Activated CD4-positive, alpha-beta T cell treated with anti-CD3 and anti-CD28 coated beads, Interleukin-2, amount 10 ng/mL, durations not matched to agents 7 days and 5 days (primary cell): ENCODE measurements at regions not wholly inside any gene's neighbourhood (a gene's known extent, or its start where the extent isn't known, plus 50 kb on each side); places are given as distances from the start of the nearest gene placed in this dataset.

Experiments
- CTCF ChIA-PET: fragments of 350-600 bp; sonication (Branson Sonifier 250); formaldehyde crosslinking; loops from one replicate; lab custom pipeline; 2021; ENCODE audit warnings: antibody characterized with exemption; lab: Charles Lee
- POLR2A ChIA-PET: fragments of 350-600 bp; sonication (Branson Sonifier 250); formaldehyde crosslinking; loops from one replicate; lab custom pipeline; 2021; ENCODE audit warnings: antibody characterized with exemption; lab: Charles Lee
- DNase-seq: peaks from one replicate; pipeline ENCODE4 v3.0.0-alpha.2; 2020
- H3K27ac Mint-ChIP-seq: one replicate; pipeline ENCODE4 v1.8.0; 2021; ENCODE audit warnings: mild to moderate bottlenecking, moderate library complexity, mixed read lengths
- H3K27me3 Mint-ChIP-seq: one replicate; pipeline ENCODE4 v1.8.0; 2021; ENCODE audit warnings: mixed read lengths
- H3K36me3 Mint-ChIP-seq: one replicate; pipeline ENCODE4 v1.8.0; 2021; ENCODE audit warnings: low read depth, mixed read lengths
- H3K4me1 Mint-ChIP-seq: one replicate; pipeline ENCODE4 v1.8.0; 2021; ENCODE audit warnings: mixed read lengths
- H3K4me3 Mint-ChIP-seq: one replicate; pipeline ENCODE4 v1.8.0; 2021; ENCODE audit warnings: mild to moderate bottlenecking, moderate library complexity, mixed read lengths
- H3K9me3 Mint-ChIP-seq: one replicate; pipeline ENCODE4 v1.8.0; 2021; ENCODE audit warnings: mixed read lengths

DNA sequence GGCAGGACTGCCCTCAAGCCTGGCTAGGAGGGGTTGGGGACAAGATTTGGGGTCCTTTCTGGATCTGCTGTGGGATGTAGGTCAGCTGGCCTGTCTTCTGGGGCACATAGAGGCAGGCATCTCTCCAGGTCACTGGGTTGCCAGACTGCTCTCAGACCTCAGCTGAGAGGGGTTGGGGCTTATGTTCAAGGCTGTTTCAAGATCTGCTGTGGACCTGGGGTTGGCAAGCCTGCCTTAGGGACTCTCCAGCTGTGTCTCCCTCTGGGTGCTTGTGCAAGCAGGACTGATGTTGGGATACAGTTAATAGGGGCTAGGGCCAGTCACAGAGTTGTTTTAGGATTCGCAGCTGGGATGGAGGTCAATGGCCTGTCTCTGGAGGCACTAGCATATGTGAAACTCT is 363.0 kb upstream of the ST6GAL2 start:
- H3K27me3 Mint-ChIP-seq = no peaks in the 10 kb centered on the region
- ChIA-PET POLR2A (no interaction called here), CTCF (no interaction called here)
- no peak overlapping the region for H3K4me3 Mint-ChIP-seq
- no peak for DNase-seq
- no peaks in the 10 kb centered on the region for H3K36me3 Mint-ChIP-seq
- no peak overlapping the region for H3K27ac Mint-ChIP-seq
- no peaks in the 10 kb centered on the region for H3K4me1 Mint-ChIP-seq
- no peaks in the 10 kb centered on the region for H3K9me3 Mint-ChIP-seq

DNA sequence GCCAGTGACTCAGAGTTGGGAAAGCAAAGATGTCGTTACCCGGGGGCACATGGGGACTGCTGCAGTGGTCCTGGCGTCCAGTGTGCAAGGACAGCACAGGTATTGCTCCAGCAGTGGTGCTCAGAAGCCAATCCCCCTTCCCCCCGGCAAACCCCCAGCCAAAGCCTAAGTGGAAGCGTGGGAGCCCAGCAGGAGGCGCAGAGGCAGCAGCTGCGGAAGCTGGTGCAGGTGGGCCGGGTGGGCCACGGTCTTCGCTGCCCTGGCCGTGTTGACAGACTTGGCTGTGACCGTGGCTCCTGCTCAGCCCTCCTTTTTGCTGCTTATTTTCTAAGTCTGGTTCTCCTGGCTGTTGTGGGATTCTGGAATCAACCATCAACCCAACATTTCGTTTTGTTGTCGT is 369.8 kb upstream of the ST6GAL2 start:
- Mint-ChIP-seq H3K27me3 (no peaks in the 10 kb centered on the region), H3K27ac (no peak overlapping the region), H3K4me1 (no peaks in the 10 kb centered on the region), H3K9me3 (no peaks in the 10 kb centered on the region), H3K36me3 (no peaks in the 10 kb centered on the region), H3K4me3 (no peak overlapping the region)
- DNase-seq = no peak
- POLR2A ChIA-PET = no interaction called here
- CTCF ChIA-PET = no interaction called here

GRCh38 chr2:107258531-107259407 is 372.8 kb upstream of the ST6GAL2 start:
- H3K4me3 Mint-ChIP-seq = no peak overlapping the region
- POLR2A ChIA-PET = no interaction called here
- H3K36me3 Mint-ChIP-seq = no peaks in the 10 kb centered on the region
- H3K4me1 Mint-ChIP-seq = no peaks in the 10 kb centered on the region
- CTCF ChIA-PET = no interaction called here
- H3K9me3 Mint-ChIP-seq = no peaks in the 10 kb centered on the region
- H3K27ac Mint-ChIP-seq = no peak overlapping the region
- H3K27me3 Mint-ChIP-seq = no peaks in the 10 kb centered on the region
- no peak for DNase-seq

DNA sequence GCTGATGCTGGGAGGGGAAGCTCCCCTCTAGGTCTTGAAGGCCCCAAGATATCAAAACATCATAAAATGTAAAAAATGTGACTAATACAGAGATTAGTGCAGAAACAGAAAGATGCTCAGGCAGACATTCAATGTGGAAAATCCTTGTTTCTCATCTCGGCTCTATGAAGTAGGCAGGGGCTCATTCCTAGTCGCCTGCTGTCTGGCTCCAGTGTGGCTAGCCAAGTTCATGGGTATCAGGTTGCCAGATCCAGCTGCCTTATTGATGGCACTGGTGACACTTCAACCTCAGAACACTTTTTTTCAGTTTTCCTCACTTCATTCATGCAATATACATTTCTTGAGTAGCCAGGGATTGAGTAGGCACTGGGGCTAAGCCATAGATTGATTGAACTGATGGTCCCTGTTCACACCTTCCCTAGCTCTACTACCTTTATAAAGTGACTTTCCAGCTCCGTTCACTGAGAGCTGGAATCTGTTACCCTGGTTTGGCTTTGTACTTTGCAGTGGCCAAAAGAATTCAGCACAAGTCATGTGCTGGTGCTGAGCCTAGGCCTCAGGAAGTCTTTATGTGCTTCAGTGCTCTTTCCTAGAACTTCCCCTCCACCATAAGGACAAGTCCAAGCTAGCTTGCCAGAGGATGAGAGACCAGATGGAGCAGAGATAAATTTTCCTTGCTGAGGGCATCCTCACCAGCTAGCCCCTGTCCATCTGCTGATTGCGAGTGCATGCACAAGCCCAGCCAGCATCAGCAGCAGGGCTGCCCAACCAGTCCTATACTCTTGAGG is 373.6 kb upstream of the ST6GAL2 start:
- no peak for DNase-seq
- no peak overlapping the region for H3K4me3 Mint-ChIP-seq
- H3K27ac Mint-ChIP-seq = no peak overlapping the region
- ChIA-PET POLR2A (no interaction called here), CTCF (no interaction called here)
- no peaks in the 10 kb centered on the region for H3K9me3 Mint-ChIP-seq
- H3K36me3 Mint-ChIP-seq = no peaks in the 10 kb centered on the region
- no peaks in the 10 kb centered on the region for H3K27me3 Mint-ChIP-seq
- no peaks in the 10 kb centered on the region for H3K4me1 Mint-ChIP-seq

- H3K27ac Mint-ChIP-seq = no peak overlapping the region
- H3K4me3 Mint-ChIP-seq = no peak overlapping the region
- no peaks in the 10 kb centered on the region for H3K27me3 Mint-ChIP-seq
These were observed 377.7 kb upstream of the ST6GAL2 start for GRCh38 chr2:107263628-107264027.

DNA sequence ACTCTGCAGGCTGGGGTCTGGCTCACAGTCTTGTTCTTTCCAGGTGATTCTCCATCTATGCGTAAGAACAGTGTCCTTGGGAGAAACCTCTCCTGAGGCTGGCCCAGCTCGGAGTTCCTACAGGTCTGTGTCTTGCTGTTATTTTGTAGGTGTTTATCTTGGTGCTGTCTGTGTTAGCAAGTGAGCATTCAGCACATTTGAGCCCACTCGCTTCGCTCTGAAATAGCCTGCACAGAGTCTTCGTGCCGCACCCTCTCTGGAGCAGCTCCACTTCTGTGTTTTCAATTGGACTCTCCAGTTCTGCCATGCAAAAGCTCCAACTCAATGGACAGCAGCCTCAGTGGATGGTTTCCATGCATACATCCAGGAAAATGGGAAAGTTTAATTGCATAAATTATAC is 378.2 kb upstream of the ST6GAL2 start:
- POLR2A ChIA-PET = no interaction called here
- Mint-ChIP-seq H3K27me3 (no peaks in the 10 kb centered on the region), H3K36me3 (no peaks in the 10 kb centered on the region), H3K27ac (no peak overlapping the region), H3K9me3 (no peaks in the 10 kb centered on the region), H3K4me1 (no peaks in the 10 kb centered on the region), H3K4me3 (no peak overlapping the region)
- CTCF ChIA-PET = no interaction called here
- DNase-seq = no peak

More at GRCh38 chr2:107263628-107264027, 377.7 kb upstream of the ST6GAL2 start:
- Mint-ChIP-seq H3K4me1 (no peaks in the 10 kb centered on the region), H3K9me3 (no peaks in the 10 kb centered on the region), H3K36me3 (no peaks in the 10 kb centered on the region)
- ChIA-PET CTCF (no interaction called here), POLR2A (no interaction called here)
- no peak for DNase-seq

DNA sequence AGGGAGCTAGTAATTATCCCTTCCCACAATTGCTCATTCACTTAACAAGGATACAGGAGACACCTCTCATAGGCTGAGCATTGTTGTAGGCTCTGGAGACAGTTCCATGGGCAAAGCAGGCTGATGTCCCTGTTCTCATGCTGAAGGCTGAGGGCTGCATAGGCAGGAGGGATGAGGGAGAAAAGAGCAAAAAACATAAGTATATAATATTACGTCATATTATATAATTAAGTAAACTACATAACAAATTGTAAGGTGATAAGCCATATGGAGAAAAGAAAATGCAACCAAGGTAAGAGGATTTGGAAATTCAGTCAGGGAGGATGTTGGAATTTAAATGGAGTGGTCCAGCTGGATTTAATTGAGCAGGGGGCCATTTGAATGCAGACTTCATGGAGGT is 380.6 kb upstream of the ST6GAL2 start:
- H3K27ac Mint-ChIP-seq = no peak overlapping the region
- no peaks in the 10 kb centered on the region for H3K9me3 Mint-ChIP-seq
- H3K4me1 Mint-ChIP-seq = no peaks in the 10 kb centered on the region
- ChIA-PET CTCF (no interaction called here), POLR2A (no interaction called here)
- H3K27me3 Mint-ChIP-seq = no peaks in the 10 kb centered on the region
- H3K4me3 Mint-ChIP-seq = no peak overlapping the region
- DNase-seq = no peak
- no peaks in the 10 kb centered on the region for H3K36me3 Mint-ChIP-seq

DNA sequence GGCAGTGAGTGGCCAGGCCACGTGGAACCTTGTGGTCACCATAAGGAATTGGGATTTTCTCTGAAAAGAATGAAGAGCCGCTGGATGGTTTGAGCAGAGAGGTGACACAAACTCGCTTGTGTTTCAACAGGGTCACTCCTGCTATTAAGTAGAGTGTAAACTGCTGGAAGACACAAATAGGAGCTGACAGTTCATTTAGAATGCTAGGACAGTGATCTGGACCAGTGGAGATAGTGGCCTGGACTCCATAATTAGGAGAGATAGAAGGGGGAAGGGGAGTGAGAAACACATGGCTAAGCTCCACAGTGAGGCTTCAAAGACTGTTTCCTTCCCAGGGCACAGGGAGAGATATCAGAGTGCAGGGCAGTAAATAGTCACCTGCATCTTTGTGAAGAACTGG is 381.1 kb upstream of the ST6GAL2 start:
- Mint-ChIP-seq H3K27ac (no peak overlapping the region), H3K36me3 (no peaks in the 10 kb centered on the region)
- CTCF ChIA-PET = no interaction called here

DNA sequence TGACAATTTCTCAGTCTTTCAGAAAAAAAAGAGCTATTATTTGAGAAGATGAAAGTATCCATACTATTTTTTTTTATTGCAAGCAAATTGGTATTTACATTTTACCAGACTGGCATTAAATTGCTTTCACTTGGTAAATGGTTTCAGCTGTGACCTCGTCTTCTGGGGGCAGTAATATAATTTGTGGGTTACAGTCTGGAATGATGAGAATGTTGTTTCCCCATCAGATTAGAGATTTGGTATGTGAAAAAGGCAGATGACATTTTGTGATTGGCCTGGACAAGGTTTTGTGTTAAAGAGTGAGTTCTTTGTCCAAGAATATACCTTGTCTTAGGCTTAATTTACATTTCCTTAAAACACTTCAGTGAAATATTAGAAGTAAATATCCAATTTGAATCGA is 390.1 kb upstream of the ST6GAL2 start:
- Mint-ChIP-seq H3K36me3 (no peaks in the 10 kb centered on the region), H3K9me3 (no peaks in the 10 kb centered on the region), H3K4me3 (no peak overlapping the region), H3K27ac (no peak overlapping the region), H3K27me3 (no peaks in the 10 kb centered on the region), H3K4me1 (no peaks in the 10 kb centered on the region)
- CTCF ChIA-PET = no interaction called here
- no peak for DNase-seq
- POLR2A ChIA-PET = no interaction called here

More for the DNA sequence above, 381.1 kb upstream of the ST6GAL2 start:
- Mint-ChIP-seq H3K27me3 (no peaks in the 10 kb centered on the region), H3K4me1 (no peaks in the 10 kb centered on the region), H3K9me3 (no peaks in the 10 kb centered on the region), H3K4me3 (no peak overlapping the region)
- no peak for DNase-seq
- POLR2A ChIA-PET = no interaction called here

DNA sequence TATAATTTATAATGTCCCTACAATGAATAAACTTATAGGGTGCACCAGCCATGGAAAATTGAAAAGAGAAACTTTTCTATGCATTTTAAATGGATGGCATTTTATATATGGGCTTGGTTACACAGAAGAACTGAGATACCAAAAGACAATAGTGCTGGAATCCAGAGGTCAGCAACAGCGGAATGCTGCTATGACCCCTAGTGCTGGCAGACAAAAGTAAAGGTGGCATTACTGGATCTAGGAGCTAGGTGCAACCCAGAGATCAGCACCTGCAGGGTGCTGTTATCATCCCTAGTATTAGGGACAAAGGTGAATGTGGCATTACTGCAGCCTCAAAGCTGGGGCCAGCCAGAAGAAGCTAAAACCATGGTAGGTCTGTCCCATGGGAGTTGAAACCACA is 392.7 kb upstream of the ST6GAL2 start:
- Mint-ChIP-seq H3K27me3 (no peaks in the 10 kb centered on the region), H3K9me3 (no peaks in the 10 kb centered on the region), H3K36me3 (no peaks in the 10 kb centered on the region), H3K4me3 (no peak overlapping the region), H3K4me1 (no peaks in the 10 kb centered on the region), H3K27ac (no peak overlapping the region)
- no peak for DNase-seq
- POLR2A ChIA-PET = no interaction called here
- CTCF ChIA-PET = no interaction called here

DNA sequence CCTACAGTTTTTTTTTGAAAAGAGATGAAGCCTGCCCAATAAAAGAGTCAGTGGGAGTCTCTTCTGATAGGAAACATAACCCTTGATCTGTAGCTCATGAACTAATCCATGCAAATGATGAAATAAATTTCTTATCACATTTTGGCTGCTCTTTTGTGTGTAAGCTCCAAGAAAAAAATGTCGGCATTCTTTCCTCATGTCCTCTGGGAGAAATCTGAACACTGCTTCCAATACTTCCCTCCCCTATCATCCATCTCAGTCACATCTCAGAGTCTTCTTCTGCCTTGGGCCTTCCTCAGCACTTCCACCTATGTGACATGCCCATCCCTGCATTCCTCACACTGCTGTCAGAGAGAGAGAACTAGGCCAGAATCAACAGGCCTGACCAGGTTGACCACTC is 395.7 kb upstream of the ST6GAL2 start:
- Mint-ChIP-seq H3K27me3 (no peaks in the 10 kb centered on the region), H3K4me3 (no peak overlapping the region), H3K36me3 (no peaks in the 10 kb centered on the region), H3K9me3 (no peaks in the 10 kb centered on the region), H3K27ac (no peak overlapping the region), H3K4me1 (no peaks in the 10 kb centered on the region)
- POLR2A ChIA-PET = no interaction called here
- CTCF ChIA-PET = no interaction called here
- DNase-seq = no peak

DNA sequence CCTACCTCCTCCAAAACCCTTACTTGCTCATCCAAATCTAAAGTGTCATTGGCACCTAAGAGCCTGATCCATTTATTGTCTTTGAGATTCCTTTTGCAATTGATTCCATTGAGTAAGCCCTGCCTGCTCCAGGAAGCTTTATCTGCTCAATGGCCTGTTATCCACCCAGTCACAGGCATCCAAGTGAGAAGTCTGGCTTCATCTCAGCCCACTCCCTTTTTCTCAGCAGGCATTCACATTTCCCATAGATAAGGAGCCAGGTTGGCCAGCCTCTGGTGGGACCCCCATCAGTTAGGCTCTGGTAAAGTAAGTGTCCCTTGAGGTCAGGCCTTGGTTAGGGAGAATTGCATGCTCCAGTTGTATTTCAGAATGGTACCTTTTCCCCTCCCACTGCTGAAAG is 396.2 kb upstream of the ST6GAL2 start:
- H3K4me3 Mint-ChIP-seq = no peak overlapping the region
- POLR2A ChIA-PET = no interaction called here
- CTCF ChIA-PET = no interaction called here
- no peaks in the 10 kb centered on the region for H3K9me3 Mint-ChIP-seq
- no peaks in the 10 kb centered on the region for H3K36me3 Mint-ChIP-seq
- H3K4me1 Mint-ChIP-seq = no peaks in the 10 kb centered on the region
- DNase-seq = no peak
- no peaks in the 10 kb centered on the region for H3K27me3 Mint-ChIP-seq
- H3K27ac Mint-ChIP-seq = no peak overlapping the region

DNA sequence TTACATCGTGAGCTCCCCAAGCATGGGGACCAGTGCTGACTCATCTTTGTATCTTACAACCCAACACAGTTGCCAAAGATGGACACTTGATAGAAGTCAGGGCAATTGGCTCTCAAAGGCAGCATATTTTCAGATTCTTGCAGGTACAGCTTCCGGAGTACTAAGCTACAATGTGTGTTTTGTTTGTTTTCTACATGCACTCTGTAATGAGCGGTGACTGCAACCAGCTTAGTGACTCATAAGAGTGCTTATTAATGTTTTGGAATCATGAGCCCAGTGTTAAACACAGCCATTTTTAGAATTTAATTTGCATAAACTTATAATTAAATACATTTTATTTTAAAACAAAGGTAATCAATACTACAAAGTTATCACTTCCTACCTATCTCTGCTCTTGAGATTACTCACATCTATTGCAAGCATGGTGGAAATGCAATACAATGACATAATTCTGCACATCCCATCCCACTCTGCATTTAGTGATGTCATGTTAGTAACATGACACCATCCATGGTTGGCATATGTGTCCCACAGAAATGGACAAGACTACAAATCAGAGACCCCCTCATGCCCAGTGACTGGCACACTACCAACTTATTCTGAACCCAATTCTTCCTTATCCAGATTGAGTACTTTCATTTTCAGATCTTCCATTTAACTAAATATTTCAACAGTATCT is 399.8 kb upstream of the ST6GAL2 start:
- Mint-ChIP-seq H3K27me3 (no peaks in the 10 kb centered on the region), H3K27ac (no peak overlapping the region), H3K9me3 (no peaks in the 10 kb centered on the region), H3K4me3 (no peak overlapping the region), H3K4me1 (no peaks in the 10 kb centered on the region), H3K36me3 (no peaks in the 10 kb centered on the region)
- CTCF ChIA-PET = no interaction called here
- POLR2A ChIA-PET = no interaction called here
- no peak for DNase-seq
